ENCODE measurements at regions not wholly inside any gene's neighbourhood (a gene's known extent, or its start where the extent isn't known, plus 50 kb on each side); places are given as distances from the start of the nearest gene placed in this dataset.

GRCh38 chr7:112638675-112639400 is 151.4 kb downstream of the TMEM168 start:
- Histone ChIP-seq H3K9me3 (ENCODE audit: insufficient read depth, low read depth, low read length) (no peaks in the 10 kb centered on the region), H3K27ac (ENCODE audit: low read depth, low read length) (no peak overlapping the region), H3K9ac (ENCODE audit: low read length) (no peak overlapping the region), H3K36me3 (ENCODE audit: control insufficient read depth in 1 of 2, insufficient read depth in 2 of 2, low read length in 2 of 2) (no peaks in the 10 kb centered on the region), H3K4ac (ENCODE audit: low read depth, low read length) (no peak overlapping the region), H2AK5ac (ENCODE audit: low read length) (no peak overlapping the region), H4K91ac (ENCODE audit: low read depth, low read length) (no peak overlapping the region), H3K79me2 (ENCODE audit: control insufficient read depth, insufficient read depth, low read length, poor library complexity) (no peaks in the 10 kb centered on the region), H3K23ac (ENCODE audit: low read length) (no peak overlapping the region), H4K8ac (ENCODE audit: low read depth, low read length) (no peak overlapping the region), H3K18ac (ENCODE audit: low read length) (no peak overlapping the region), H2BK120ac (ENCODE audit: insufficient read depth, low read length, poor library complexity) (no peak overlapping the region), H2BK12ac (ENCODE audit: low read length) (no peak overlapping the region), H2BK5ac (ENCODE audit: low read depth, low read length, poor library complexity) (no peak overlapping the region), H3K14ac (ENCODE audit: low read length) (no peak overlapping the region), H2AFZ (ENCODE audit: insufficient read depth, low read length, poor library complexity) (no peak overlapping the region), H3K4me2 (ENCODE audit: low read length) (no peak overlapping the region), H3K27me3 (ENCODE audit: insufficient read depth, low read length) (no peaks in the 10 kb centered on the region), H3K4me3 (ENCODE audit: low read depth, low read length) (no peak overlapping the region), H3K4me1 (ENCODE audit: control insufficient read depth in 1 of 2, insufficient read depth in 2 of 2, low read length in 2 of 2) (no peaks in the 10 kb centered on the region), H4K12ac (ENCODE audit: low read depth, low read length) (no peak overlapping the region), H3K79me1 (ENCODE audit: low read length) (no peaks in the 10 kb centered on the region)
- no peak for DNase-seq
- no CpG with 5 or more reads among the region's 2 CpGs for WGBS (ENCODE audit: extremely low coverage, insufficient coverage, insufficient read length)

GRCh38 chr7:112640685-112641084 is 149.5 kb downstream of the TMEM168 start:
- no peak overlapping the region for H2BK12ac ChIP-seq (ENCODE audit: low read length)
- H3K36me3 ChIP-seq (ENCODE audit: control insufficient read depth in 1 of 2, insufficient read depth in 2 of 2, low read length in 2 of 2): no peaks in the 10 kb centered on the region
- no peaks in the 10 kb centered on the region for H3K9me3 ChIP-seq (ENCODE audit: insufficient read depth, low read depth, low read length)
- no peak overlapping the region for H3K18ac ChIP-seq (ENCODE audit: low read length)
- no peak overlapping the region for H3K4me2 ChIP-seq (ENCODE audit: low read length)
- no peak overlapping the region for H2AFZ ChIP-seq (ENCODE audit: insufficient read depth, low read length, poor library complexity)
- no peak overlapping the region for H3K4me3 ChIP-seq (ENCODE audit: low read depth, low read length)
- no peak overlapping the region for H3K27ac ChIP-seq (ENCODE audit: low read depth, low read length)
- H4K8ac ChIP-seq (ENCODE audit: low read depth, low read length): no peak overlapping the region
- H3K27me3 ChIP-seq (ENCODE audit: insufficient read depth, low read length): no peaks in the 10 kb centered on the region
- H3K23ac ChIP-seq (ENCODE audit: low read length): no peak overlapping the region
- H2BK120ac ChIP-seq (ENCODE audit: insufficient read depth, low read length, poor library complexity): no peak overlapping the region
- DNase-seq: no peak
- no peak overlapping the region for H3K9ac ChIP-seq (ENCODE audit: low read length)
- H3K79me2 ChIP-seq (ENCODE audit: control insufficient read depth, insufficient read depth, low read length, poor library complexity): no peaks in the 10 kb centered on the region
- no CpG with 5 or more reads among the region's 1 CpG for WGBS (ENCODE audit: extremely low coverage, insufficient coverage, insufficient read length)
- H3K4ac ChIP-seq (ENCODE audit: low read depth, low read length): no peak overlapping the region
- no peaks in the 10 kb centered on the region for H3K79me1 ChIP-seq (ENCODE audit: low read length)
- no peak overlapping the region for H3K14ac ChIP-seq (ENCODE audit: low read length)
- H2AK5ac ChIP-seq (ENCODE audit: low read length): no peak overlapping the region
- H4K91ac ChIP-seq (ENCODE audit: low read depth, low read length): no peak overlapping the region
- no peak overlapping the region for H2BK5ac ChIP-seq (ENCODE audit: low read depth, low read length, poor library complexity)
- H3K4me1 ChIP-seq (ENCODE audit: control insufficient read depth in 1 of 2, insufficient read depth in 2 of 2, low read length in 2 of 2): no peaks in the 10 kb centered on the region
- H4K12ac ChIP-seq (ENCODE audit: low read depth, low read length): no peak overlapping the region

GRCh38 chr7:112646783-112647182 is 143.4 kb downstream of the TMEM168 start:
- H2BK5ac ChIP-seq (ENCODE audit: low read depth, low read length, poor library complexity): no peak overlapping the region
- H4K8ac ChIP-seq (ENCODE audit: low read depth, low read length): peak overlapping the region; percentile 11
- WGBS (ENCODE audit: extremely low coverage, insufficient coverage, insufficient read length): no CpG with 5 or more reads among the region's 5 CpGs

GRCh38 chr7:112648781-112649180 is 141.4 kb downstream of the TMEM168 start:
- Histone ChIP-seq H3K9ac (ENCODE audit: low read length) (no peak overlapping the region), H3K4ac (ENCODE audit: low read depth, low read length) (no peak overlapping the region), H2BK12ac (ENCODE audit: low read length) (no peak overlapping the region), H4K8ac (ENCODE audit: low read depth, low read length) (no peak overlapping the region), H2AK5ac (ENCODE audit: low read length) (no peak overlapping the region), H3K18ac (ENCODE audit: low read length) (no peak overlapping the region), H3K4me2 (ENCODE audit: low read length) (no peak overlapping the region), H3K36me3 (ENCODE audit: control insufficient read depth in 1 of 2, insufficient read depth in 2 of 2, low read length in 2 of 2) (no peaks in the 10 kb centered on the region), H2BK120ac (ENCODE audit: insufficient read depth, low read length, poor library complexity) (no peak overlapping the region), H4K12ac (ENCODE audit: low read depth, low read length) (no peak overlapping the region), H2BK5ac (ENCODE audit: low read depth, low read length, poor library complexity) (no peak overlapping the region), H3K23ac (ENCODE audit: low read length) (no peak overlapping the region), H3K79me2 (ENCODE audit: control insufficient read depth, insufficient read depth, low read length, poor library complexity) (no peaks in the 10 kb centered on the region), H3K27me3 (ENCODE audit: insufficient read depth, low read length) (no peaks in the 10 kb centered on the region), H3K4me3 (ENCODE audit: low read depth, low read length) (no peak overlapping the region), H3K79me1 (ENCODE audit: low read length) (peaks cover 2% of the 10 kb centered on the region), H4K91ac (ENCODE audit: low read depth, low read length) (no peak overlapping the region), H3K27ac (ENCODE audit: low read depth, low read length) (no peak overlapping the region), H2AFZ (ENCODE audit: insufficient read depth, low read length, poor library complexity) (no peak overlapping the region), H3K4me1 (ENCODE audit: control insufficient read depth in 1 of 2, insufficient read depth in 2 of 2, low read length in 2 of 2) (peaks cover 5 to 8% of the 10 kb centered on the region in 2 experiments), H3K9me3 (ENCODE audit: insufficient read depth, low read depth, low read length) (no peaks in the 10 kb centered on the region), H3K14ac (ENCODE audit: low read length) (no peak overlapping the region)
- no peak for DNase-seq
- WGBS (ENCODE audit: extremely low coverage, insufficient coverage, insufficient read length): no CpG with 5 or more reads among the region's 2 CpGs

More at GRCh38 chr7:112646783-112647182, 143.4 kb downstream of the TMEM168 start:
- no peak overlapping the region for H2AFZ ChIP-seq (ENCODE audit: insufficient read depth, low read length, poor library complexity)
- H3K27me3 ChIP-seq (ENCODE audit: insufficient read depth, low read length): no peaks in the 10 kb centered on the region
- H2BK12ac ChIP-seq (ENCODE audit: low read length): no peak overlapping the region
- no peak overlapping the region for H3K23ac ChIP-seq (ENCODE audit: low read length)
- no peaks in the 10 kb centered on the region for H3K36me3 ChIP-seq (ENCODE audit: control insufficient read depth in 1 of 2, insufficient read depth in 2 of 2, low read length in 2 of 2)
- no peak overlapping the region for H3K27ac ChIP-seq (ENCODE audit: low read depth, low read length)
- no peak overlapping the region for H3K4me2 ChIP-seq (ENCODE audit: low read length)
- H3K79me2 ChIP-seq (ENCODE audit: control insufficient read depth, insufficient read depth, low read length, poor library complexity): no peaks in the 10 kb centered on the region
- peaks cover 5 to 8% of the 10 kb centered on the region in 2 experiments for H3K4me1 ChIP-seq (ENCODE audit: control insufficient read depth in 1 of 2, insufficient read depth in 2 of 2, low read length in 2 of 2)
- DNase-seq: no peak
- no peak overlapping the region for H2AK5ac ChIP-seq (ENCODE audit: low read length)
- no peaks in the 10 kb centered on the region for H3K9me3 ChIP-seq (ENCODE audit: insufficient read depth, low read depth, low read length)
- H3K4me3 ChIP-seq (ENCODE audit: low read depth, low read length): no peak overlapping the region
- H4K91ac ChIP-seq (ENCODE audit: low read depth, low read length): no peak overlapping the region
- no peak overlapping the region for H3K9ac ChIP-seq (ENCODE audit: low read length)
- no peak overlapping the region for H3K18ac ChIP-seq (ENCODE audit: low read length)
- no peak overlapping the region for H2BK120ac ChIP-seq (ENCODE audit: insufficient read depth, low read length, poor library complexity)
- H4K12ac ChIP-seq (ENCODE audit: low read depth, low read length): no peak overlapping the region
- no peak overlapping the region for H3K14ac ChIP-seq (ENCODE audit: low read length)
- no peak overlapping the region for H3K4ac ChIP-seq (ENCODE audit: low read depth, low read length)
- peaks cover 2% of the 10 kb centered on the region for H3K79me1 ChIP-seq (ENCODE audit: low read length)
